ENCODE measurements at regions not wholly inside any gene's neighbourhood (a gene's known extent, or its start where the extent isn't known, plus 50 kb on each side); places are given as distances from the start of the nearest gene placed in this dataset.
"Not testable (repeated sequence)": the region's sequence is repeated elsewhere in the genome, so short reads cannot be mapped to it uniquely, and the experiment has no call there.

DNA sequence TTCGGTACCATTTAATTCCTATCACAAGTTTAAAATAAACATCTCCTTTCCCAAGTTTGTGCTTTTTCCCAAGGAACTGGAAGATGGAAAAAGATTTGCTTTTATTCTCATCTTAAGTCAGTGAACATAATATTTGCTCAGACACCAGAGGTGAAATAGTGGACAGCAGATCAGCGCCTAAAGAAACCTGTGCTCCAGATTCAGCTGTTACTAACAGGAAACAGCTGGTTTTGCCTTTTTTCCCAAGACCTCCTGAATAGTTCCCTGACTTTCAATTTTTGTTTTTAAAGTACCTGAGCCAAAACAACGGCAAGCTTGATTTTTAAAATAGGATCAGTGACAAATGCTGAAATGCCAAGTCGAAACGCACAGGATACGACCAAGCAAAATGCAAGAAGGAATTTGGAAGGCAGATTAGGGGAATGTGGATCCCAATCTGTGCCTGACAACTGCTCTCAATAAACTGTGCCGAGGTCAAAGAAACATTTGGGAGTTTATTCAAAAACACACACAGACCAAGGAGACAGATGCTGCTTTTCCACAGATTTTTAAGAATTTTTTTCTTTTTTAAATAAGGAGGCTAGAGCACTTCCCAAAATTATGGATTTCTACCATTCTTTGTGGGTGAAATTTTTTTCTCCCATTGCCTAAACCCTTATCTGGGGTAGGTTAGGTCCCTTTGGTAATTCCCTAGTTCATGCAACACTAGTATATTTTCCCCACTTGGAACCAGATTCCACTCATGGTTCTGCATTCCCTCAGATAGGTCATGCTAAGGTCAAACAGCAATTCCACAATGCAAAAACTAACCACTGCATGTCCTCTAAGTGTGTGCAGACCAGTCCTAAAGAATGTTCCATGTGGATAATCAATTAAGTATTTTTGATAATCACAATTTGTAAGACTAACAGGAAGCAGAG lies 121.5 kb upstream of the PDE1A start:
- no peak for DNase-seq (ENCODE audit: low read depth in 1 of 2, low spot score in 1 of 2)

DNA sequence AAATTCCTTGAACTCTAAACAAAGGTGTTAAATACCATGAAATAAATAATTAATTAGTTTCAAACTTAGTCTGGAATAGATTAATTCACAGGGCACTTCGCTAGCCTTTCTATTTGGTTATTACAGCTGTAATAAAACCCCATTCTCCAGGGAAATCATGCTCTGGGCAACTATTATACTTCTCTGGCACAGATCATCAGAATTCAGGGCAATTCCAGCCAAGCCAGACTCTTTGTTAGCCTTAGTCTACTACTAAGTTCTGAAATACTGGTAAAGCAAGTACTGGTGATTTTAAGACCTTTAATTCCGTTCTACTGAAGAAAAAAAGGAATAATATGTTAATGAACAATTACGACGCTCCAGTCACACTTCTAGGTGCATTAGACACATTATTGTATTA lies 123.4 kb upstream of the PDE1A start:
- DNase-seq (ENCODE audit: low read depth in 1 of 2, low spot score in 1 of 2) = no peak

DNA sequence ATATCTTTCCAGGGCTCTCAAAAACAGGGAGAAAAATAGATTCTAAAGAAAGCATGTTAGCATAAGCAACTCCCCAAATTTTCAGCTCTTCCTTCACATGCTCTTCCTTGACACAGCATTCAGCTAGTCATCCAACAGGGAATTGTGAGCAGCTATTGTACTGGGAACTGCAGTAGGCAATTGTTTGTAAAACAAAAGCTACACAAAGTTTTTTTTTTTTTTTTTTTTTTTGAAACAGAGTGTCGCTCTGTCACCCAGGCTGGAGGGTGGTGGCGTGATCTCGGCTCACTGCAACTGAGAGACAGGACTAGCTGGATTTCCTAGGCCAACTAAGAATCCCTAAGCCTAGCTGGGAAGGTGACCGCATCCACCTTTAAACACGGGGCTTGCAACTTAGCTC lies 125.4 kb upstream of the PDE1A start:
- DNase-seq (ENCODE audit: low read depth in 1 of 2, low spot score in 1 of 2) = not testable (repeated sequence)

DNA sequence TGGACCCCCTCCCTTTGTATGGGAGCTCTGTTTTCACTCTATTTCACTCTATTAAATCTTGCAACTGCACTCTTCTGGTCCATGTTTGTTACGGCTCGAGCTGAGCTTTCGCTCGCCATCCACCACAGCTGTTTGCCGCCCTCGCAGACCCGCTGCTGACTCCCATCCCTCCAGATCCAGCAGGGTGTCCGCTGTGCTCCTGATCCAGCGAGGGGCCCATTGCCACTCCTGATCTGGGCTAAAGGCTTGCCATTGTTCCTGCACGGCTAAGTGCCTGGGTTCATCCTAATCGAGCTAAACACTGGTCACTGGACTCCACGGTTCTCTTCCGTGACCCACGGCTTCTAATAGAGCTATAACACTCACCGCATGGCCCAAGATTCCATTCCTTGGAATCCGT lies 125.9 kb upstream of the PDE1A start:
- DNase-seq (ENCODE audit: low read depth in 1 of 2, low spot score in 1 of 2) = not testable (repeated sequence)

DNA sequence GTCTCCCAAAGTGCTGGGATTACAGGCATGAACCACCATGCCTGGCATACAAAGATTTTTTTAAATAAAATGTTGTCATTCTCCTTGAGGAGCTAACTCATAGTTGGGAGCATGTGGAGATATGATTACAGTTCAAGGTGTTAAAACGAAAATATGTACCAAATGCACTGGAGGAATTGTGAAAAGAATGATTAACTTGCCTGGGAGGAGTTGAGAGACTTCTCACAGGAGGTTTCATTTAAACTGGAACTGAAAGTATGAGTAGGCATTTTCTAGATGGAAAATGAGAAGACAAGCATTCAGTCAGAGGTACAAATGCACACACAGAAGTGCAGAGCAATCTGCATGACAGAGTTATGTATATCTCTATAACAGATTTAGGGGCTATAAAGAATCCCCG lies 126.6 kb upstream of the PDE1A start:
- no peak for DNase-seq (ENCODE audit: low read depth in 1 of 2, low spot score in 1 of 2)

DNA sequence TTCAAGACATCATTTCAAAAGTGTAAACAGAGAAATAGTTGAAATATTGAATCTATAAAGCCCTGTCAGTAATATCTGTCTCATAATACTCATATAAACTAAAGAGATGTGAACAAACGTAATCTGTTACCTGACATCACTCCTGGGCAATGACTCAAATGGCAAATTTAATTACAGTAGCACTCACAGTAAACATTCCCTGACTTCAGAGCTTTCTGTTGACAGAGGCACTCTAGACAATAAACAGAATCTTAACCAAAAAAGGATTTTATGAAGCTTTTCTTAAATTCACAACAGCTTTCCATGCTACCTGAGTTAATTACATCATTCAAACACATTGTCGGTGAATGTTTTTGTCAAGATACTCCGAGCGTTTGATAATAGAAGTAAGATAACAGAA lies 128.1 kb upstream of the PDE1A start:
- DNase-seq (ENCODE audit: low read depth in 1 of 2, low spot score in 1 of 2) = no peak

DNA sequence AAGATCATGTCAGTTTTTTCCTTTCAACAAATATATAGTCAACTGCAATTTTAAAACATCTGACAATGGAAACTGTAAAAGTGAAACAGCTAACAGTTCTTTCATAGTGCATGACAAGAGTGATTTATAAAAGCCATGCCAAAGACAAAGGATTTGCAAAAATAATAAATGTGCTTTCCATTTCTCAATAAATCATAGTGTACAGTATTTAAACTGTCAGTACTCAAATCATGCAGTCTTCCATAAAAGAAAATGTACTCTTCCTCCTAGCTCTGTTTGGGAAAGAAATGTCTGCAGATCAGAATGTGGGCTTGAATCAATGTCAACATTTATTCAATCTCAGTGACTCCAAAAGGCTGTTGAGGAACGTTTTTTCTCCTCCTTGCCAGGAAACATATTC lies 131.7 kb upstream of the PDE1A start:
- DNase-seq (ENCODE audit: low read depth in 1 of 2, low spot score in 1 of 2) = no peak

DNA sequence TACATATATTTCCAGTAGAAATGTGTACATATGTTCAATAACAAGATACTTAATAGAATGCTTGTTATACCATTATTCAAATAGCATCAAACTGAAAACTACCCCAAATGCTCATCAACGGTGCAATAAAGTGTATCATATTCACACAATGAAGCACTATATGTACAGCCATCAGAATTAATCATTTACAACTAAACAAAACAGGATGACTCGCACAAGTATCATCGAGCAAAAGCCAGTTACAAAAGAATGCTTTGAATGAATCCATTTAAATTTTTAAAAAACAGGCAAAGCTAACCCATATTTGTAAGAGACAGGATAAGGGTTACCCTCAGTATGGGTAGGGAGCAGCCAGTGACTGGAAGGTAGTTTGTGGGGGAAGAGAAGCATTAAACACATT lies 132.8 kb upstream of the PDE1A start:
- DNase-seq (ENCODE audit: low read depth in 1 of 2, low spot score in 1 of 2) = no peak

DNA sequence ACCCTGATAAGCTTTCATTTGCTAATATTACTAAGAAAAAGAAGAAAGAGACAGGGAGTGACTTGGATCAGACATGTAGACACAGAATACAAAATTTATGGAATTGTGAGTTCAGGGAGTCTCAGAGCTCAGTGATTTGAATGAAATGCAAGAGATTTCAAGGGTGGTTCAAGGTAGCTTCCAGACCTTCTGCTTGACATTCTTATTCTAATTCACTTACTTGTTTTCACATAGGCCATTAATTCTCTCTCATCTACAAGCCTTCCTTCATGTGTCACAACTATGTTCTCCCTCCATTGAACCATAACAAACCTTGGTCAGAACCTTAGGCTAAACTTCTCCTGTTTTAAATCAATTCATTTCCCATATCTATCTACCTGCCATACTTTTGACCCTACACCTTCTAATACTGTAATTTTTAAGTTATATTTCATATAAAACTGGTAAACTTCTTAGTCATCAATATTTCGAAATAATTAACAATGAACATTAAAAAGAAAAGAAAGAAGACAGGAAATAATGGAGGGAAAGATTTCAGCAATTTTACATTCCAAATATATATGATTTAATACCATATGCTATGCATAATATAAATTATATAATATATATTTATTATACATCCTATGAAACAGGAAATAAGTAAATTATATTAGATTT lies 139.2 kb upstream of the PDE1A start:
- DNase-seq (ENCODE audit: low read depth in 1 of 2, low spot score in 1 of 2) = no peak

DNA sequence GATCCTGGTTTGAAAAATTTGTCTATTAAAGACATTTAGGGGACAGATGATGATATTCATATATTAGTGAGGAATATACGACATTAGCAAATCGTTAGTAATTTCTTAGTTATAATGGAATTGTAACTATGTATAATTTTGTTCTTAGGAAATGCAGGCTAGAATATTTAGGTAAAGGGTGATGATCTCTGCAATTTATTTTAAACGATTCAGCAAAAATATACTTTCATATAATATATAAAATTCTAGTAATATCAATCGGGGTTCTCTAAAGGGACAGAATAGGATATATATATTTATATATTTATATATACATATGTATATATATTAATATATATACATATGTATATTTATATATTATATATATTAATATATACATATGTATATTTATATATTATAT lies 142.5 kb upstream of the DNAJC10 start:
- no peak for DNase-seq (ENCODE audit: low read depth in 1 of 2, low spot score in 1 of 2)

DNA sequence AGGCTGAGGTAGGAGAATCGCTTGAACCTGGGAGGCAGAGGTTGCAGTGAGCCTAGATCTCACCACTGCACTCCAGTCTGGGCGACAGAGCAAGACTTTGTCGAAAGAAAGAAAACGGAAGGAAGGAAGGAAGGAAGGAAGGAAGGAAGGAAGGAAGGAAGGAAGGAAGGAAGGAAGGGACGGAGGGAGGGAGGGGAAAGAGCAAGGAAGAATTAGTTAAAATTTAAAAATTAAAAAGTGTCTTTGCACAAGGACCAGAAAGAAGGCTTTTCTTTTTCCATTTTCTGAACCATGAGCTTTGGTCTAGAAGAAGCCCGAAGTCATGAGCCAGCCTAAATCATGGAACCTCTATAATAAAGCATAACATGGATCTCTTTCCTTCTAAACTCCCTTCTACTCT lies 138.2 kb upstream of the DNAJC10 start:
- no peak for DNase-seq (ENCODE audit: low read depth in 1 of 2, low spot score in 1 of 2)

DNA sequence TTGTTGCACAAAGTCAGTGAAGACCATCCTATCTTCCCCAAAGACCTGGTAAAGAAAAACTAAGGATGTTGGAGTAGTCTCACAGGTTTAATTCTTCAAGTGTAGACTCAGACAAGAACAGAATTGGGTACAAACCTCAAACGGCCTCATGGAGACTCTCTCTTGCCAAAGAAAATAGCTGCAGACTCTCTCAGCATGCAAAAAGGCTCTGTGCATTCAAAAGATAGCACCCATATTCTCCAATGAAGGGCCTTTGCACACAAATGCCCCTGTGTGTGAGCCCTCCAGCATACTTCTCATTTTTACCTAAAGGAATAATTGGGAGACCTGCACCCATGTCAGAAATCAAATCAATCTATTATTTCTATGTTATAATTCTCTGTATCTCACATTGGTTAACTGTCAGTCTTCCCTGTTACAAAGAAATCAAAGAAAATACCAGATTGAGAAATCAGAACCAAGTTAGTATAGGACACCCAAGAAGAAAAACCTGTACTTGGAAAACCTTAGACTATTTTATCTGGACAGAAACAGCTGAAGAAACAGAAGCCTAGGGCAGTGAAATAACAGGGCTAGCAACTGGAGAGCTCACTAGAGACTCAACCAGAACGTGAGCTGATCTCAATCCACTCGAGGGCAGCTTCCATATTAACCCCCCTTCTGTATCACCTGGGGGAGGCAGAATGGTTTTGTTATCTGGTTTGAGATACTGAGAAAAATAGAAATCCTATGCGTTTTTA lies 134.7 kb upstream of the DNAJC10 start:
- DNase-seq (ENCODE audit: low read depth in 1 of 2, low spot score in 1 of 2) = no peak

DNA sequence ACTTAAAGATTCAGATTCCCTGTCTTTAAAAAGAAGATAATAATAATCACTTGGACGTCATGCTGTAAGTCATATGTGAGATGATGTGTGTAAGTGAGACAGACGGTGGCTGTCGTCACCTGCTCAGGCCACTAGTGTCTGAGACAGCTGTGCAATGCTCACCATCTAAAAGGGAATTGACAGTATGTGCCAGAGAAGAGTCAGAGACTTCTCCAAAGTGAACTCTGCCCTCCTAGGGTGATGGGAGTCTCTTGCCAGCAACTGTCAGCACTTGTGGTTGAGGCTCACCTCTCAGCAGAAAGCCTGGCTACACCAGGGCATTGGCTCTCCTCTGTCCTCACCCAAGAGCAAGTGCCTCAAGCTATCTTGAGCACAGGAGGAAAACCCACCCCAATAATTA lies 131.6 kb upstream of the DNAJC10 start:
- DNase-seq (ENCODE audit: low read depth in 1 of 2, low spot score in 1 of 2) = no peak

DNA sequence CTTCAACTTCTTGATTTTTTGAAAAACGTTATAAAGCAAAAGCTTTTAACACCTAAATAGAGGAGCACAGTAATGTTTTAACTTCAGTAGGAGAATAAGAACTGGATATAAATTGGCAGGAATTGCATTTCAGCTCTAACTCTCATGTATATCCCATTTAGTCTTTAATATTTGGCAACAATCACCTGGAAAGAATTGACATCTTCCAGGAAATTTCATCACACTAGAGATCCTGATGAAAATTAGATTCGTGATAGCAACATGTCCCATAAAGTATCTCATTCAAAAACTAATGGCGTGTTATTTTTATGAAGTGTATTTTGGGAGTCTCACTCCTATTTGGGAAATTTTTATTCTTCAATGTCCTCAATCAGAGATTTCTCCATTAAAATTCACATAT lies 131.1 kb upstream of the DNAJC10 start:
- no peak for DNase-seq (ENCODE audit: low read depth in 1 of 2, low spot score in 1 of 2)

DNA sequence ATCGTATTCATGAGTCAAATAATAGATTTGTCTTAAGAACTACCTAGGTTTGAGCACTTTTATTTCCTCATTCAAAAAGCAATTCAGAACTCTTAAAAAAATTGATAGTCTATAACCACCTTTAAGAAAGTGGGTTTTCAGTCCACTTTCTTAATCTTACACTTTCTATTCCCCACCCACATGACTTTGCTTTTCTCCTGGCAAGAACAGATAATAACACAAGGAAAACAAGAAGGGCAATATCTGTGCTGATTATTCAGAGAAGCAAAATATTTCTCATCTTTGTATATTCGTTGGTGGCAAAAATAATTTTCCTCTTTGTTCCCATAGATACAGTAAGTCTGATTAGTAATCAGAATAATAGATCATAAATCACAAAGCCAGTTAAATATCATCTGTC lies 130.6 kb upstream of the DNAJC10 start:
- DNase-seq (ENCODE audit: low read depth in 1 of 2, low spot score in 1 of 2) = no peak

DNA sequence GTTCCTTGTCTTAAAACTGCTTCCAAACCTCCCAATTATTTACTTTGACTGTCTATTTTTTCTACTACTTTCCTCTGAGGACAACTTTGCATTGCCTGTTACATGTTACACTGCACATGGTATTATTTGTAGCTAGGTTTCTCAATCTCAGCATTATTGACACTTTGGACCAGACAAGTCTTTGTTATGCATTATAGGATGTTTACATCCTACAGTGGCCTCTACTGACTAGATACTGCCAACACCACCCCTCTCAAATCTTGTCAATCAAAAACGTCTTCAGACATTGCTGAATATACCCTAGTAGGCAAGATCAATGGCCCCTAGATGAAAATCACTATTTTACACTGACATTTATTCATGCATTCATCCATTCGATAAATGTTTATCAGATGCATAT lies 129.6 kb upstream of the DNAJC10 start:
- DNase-seq (ENCODE audit: low read depth in 1 of 2, low spot score in 1 of 2) = no peak

DNA sequence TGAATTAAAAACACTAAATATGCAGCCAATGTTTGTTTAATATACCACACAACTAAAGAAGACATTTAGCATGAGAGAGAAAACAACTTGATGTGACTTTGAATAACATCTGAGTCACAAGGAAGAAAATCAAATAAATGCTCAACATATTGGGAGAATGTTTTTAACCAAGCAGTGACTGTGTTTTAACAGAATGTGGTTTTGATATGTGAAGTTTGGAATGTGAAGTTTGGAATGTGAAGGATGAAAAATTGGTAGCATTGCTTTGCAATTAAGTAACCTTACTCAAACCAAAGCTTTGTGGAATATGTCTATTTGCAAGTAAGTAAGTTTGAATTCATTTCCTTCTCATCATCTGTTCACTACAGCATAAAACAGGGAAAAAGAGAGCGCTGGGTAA lies 128.2 kb upstream of the DNAJC10 start:
- DNase-seq (ENCODE audit: low read depth in 1 of 2, low spot score in 1 of 2) = no peak

DNA sequence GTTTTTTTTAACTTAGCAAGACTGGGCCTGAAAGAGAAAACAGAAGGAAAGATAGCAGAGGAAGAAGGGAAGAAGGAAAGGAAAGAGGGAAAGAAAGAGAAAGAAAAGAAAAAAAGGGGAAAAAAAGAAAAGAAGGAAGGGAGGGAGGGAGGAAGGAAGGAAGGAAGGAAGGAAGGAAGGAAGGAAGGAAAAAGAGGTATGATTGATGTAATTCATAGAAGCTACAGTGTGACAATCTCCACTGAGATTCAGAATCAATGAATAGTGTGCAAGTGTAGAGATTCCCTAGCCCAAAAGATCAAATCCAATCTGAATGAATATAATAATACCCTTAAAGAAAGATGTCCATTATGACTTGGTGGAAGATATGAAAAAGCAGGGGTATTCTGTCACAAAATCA lies 126.9 kb upstream of the DNAJC10 start:
- no peak for DNase-seq (ENCODE audit: low read depth in 1 of 2, low spot score in 1 of 2)

DNA sequence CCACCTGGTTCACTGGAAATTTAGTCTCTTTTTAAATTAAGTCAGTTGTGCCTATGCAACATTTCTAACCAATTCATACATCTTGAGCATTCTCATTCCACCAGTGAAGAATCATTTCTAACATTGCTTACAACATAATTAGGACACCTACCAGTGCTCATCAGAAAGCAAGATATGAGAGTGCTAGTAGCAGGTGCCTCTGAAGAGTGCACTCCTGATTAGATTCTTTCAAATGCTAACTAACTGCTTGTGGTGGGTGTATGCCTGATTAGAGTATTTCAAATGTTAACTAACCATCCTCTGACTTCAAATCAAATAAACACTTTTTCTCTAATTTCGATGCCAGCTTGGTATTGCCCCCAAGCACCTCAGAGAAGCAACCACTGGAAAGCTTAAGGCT lies 124.3 kb upstream of the DNAJC10 start:
- DNase-seq (ENCODE audit: low read depth in 1 of 2, low spot score in 1 of 2) = no peak

DNA sequence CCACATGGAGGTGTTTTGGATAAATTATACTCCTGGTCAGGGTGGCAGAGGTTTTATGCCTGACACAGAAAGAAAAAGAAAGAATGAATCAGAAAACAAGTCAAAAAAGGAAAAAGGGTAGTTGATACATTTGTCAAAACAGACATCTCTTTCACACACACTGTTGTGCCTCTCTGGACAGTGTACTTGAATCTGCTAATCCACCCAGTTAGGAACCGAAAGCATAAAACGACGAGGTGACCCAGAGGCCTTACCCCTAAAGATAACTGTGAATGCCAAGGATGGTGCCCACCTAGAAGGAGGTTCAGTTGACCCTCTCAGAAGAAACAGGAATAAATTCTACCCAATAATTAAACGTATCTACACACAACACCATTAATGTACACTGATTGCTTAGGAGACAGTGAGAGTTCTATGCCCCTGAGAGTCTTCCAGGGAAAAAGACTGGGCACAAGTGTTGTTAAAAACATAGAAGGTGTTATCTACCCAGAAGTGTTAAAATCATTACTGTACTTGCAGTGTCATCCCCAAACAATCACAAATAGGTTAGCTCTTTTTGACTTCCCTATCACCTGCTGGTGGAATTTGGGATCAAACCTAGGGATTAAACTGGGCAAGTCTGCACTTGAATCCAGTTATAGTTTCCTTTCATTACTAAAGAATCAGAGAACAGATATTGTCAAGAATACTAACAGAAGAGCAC lies 123.2 kb upstream of the DNAJC10 start:
- no peak for DNase-seq (ENCODE audit: low read depth in 1 of 2, low spot score in 1 of 2)

DNA sequence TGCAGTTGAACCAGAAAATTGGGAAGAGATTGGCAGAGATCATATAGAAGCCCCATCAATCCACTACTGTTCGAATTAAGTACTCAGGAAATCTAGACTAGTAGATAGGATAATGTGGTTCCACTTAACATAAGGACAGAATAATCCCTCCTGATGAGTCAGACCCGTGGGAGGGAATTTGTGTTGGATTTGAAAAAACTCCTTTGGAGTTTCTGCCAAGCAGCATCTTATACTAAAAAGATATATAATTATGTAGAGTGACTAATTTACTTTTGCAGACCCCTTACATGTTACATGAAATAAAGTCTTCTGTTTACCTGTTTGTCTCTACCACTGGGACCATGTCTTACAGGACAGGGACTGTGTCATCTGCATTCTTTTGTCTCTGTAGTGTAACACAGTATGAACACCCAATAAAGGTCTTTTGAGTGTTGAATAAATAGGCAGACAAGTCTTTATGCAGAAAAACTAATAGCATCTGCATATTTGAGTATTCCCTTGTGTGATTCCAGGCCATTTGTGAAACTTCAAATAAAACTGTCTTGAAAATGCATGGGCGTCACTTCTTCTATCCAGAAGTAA lies 122.6 kb upstream of the DNAJC10 start:
- no peak for DNase-seq (ENCODE audit: low read depth in 1 of 2, low spot score in 1 of 2)
